ENCODE measurements at regions not wholly inside any gene's neighbourhood (a gene's known extent, or its start where the extent isn't known, plus 50 kb on each side); places are given as distances from the start of the nearest gene placed in this dataset.

- intact Hi-C loops (cut with DNase I), result no loop called here
- peaks cover 0 to 1% (median 0%) of the 10 kb centered on the region in 4 donors for H3K4me1 ChIP-seq
- TF ChIP-seq EP300 (IDR thresholded peaks at IDR 0.05) (no peak), POLR2AphosphoS5 (IDR thresholded peaks at IDR 0.05) (no peak), POLR2A (IDR thresholded peaks at IDR 0.05) (no peak)
- TF ChIP-seq, protein P1, sequence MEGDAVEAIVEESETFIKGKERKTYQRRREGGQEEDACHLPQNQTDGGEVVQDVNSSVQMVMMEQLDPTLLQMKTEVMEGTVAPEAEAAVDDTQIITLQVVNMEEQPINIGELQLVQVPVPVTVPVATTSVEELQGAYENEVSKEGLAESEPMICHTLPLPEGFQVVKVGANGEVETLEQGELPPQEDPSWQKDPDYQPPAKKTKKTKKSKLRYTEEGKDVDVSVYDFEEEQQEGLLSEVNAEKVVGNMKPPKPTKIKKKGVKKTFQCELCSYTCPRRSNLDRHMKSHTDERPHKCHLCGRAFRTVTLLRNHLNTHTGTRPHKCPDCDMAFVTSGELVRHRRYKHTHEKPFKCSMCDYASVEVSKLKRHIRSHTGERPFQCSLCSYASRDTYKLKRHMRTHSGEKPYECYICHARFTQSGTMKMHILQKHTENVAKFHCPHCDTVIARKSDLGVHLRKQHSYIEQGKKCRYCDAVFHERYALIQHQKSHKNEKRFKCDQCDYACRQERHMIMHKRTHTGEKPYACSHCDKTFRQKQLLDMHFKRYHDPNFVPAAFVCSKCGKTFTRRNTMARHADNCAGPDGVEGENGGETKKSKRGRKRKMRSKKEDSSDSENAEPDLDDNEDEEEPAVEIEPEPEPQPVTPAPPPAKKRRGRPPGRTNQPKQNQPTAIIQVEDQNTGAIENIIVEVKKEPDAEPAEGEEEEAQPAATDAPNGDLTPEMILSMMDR (IDR thresholded peaks at IDR 0.05), result no peak
- no peaks in the 10 kb centered on the region for H3K36me3 ChIP-seq
- no peak overlapping the region for H3K4me3 ChIP-seq
- H3K27me3 ChIP-seq, result no peaks in the 10 kb centered on the region
- no peaks in the 10 kb centered on the region for H3K9me3 ChIP-seq
- WGBS, 2 donors, result 58 to 72% methylated on average over 1 of the region's 1 CpG
- H3K27ac ChIP-seq, result no peak overlapping the region
- DNase-seq, result no peak
Measured at GRCh38 chr13:83503424-83503823, 378.9 kb downstream of the SLITRK1 start.

DNA sequence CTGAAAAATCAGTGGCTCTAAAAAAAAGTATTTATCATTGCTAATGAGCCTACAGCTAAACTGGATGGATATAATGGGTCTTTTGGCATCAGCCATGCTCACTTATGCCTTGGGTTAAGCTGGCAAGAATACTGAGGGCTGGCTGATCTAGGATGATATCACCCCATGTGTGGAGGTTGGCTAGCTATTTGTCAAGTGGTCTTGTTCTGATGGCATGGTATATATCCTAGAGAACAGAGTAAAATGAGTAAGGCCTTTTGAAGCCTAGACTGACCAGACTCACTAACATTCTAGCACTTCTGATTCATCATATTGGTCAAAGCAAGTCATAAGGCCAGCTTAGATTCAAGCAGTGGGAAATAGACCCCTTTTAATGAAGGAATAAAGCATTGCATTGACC lies 383.0 kb downstream of the SLITRK1 start:
- Histone ChIP-seq H3K4me1 (no peaks in the 10 kb centered on the region), H3K9me3 (no peaks in the 10 kb centered on the region), H3K27ac (no peak overlapping the region), H3K27me3 (no peaks in the 10 kb centered on the region), H3K4me3 (no peak overlapping the region), H3K36me3 (no peaks in the 10 kb centered on the region)
- no peak for TF ChIP-seq POLR2AphosphoS5 (IDR thresholded peaks at IDR 0.05)
- no peak for TF ChIP-seq EP300 (IDR thresholded peaks at IDR 0.05)
- TF ChIP-seq POLR2A (IDR thresholded peaks at IDR 0.05), result no peak
- TF ChIP-seq, protein P1 (IDR thresholded peaks at IDR 0.05), result no peak
- no peak for DNase-seq
- intact Hi-C loops (cut with DNase I), result no loop called here

DNA sequence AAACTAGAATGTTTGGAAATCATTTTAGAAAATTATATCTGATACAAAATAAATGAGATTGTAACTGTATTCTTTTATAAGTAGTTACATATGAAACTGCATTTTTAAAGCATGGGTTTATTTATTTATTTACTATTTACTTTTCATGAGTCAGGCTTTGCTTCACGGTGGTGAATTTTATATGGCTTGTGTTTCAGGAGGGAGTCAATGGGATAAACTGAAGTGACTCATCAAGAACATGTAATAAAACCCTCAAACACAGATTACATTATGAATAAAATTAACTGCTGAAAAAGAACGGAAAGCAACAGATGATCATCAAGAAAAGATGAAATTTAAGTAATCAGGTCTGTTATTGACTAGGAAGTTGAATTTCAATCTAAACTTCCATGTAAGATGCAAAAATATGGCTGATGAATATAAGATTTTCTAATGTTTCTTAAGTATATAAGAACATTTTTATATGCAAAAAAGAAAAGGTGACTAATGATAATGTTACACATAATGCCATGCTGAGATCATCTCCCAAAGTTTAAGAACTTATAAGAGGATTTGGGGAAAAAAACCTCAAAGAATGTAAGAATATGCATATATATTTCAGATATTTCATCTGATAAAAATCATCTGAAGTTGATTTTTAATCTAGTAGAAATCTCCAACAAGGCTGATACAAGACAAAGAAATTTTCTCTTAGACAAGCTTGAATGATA lies 383.6 kb downstream of the SLITRK1 start:
- no peak for TF ChIP-seq EP300 (IDR thresholded peaks at IDR 0.05)
- no peak for TF ChIP-seq POLR2A (IDR thresholded peaks at IDR 0.05)
- TF ChIP-seq POLR2AphosphoS5 (IDR thresholded peaks at IDR 0.05), result no peak
- TF ChIP-seq, protein P1 (IDR thresholded peaks at IDR 0.05), result no peak
- H3K4me3 ChIP-seq, result no peak overlapping the region
- H3K4me1 ChIP-seq, result no peaks in the 10 kb centered on the region
- intact Hi-C loops (cut with DNase I), result no loop called here
- no peaks in the 10 kb centered on the region for H3K9me3 ChIP-seq
- H3K27ac ChIP-seq, result no peak overlapping the region
- no peaks in the 10 kb centered on the region for H3K36me3 ChIP-seq
- no peak for DNase-seq
- 48 to 69% methylated on average over 2 of the region's 2 CpGs for WGBS, 2 donors
- H3K27me3 ChIP-seq, result no peaks in the 10 kb centered on the region

- Histone ChIP-seq H3K27ac (no peak overlapping the region), H3K27me3 (no peaks in the 10 kb centered on the region), H3K9me3 (no peaks in the 10 kb centered on the region), H3K36me3 (no peaks in the 10 kb centered on the region), H3K4me1 (no peaks in the 10 kb centered on the region), H3K4me3 (no peak overlapping the region)
- intact Hi-C loops (cut with DNase I), result no loop called here
- TF ChIP-seq POLR2A (IDR thresholded peaks at IDR 0.05), result no peak
- TF ChIP-seq POLR2AphosphoS5 (IDR thresholded peaks at IDR 0.05), result no peak
- no peak for TF ChIP-seq EP300 (IDR thresholded peaks at IDR 0.05)
- TF ChIP-seq, protein P1 (IDR thresholded peaks at IDR 0.05), result no peak
- DNase-seq, result no peak
Measured at GRCh38 chr13:83498045-83498444, 384.2 kb downstream of the SLITRK1 start.

DNA sequence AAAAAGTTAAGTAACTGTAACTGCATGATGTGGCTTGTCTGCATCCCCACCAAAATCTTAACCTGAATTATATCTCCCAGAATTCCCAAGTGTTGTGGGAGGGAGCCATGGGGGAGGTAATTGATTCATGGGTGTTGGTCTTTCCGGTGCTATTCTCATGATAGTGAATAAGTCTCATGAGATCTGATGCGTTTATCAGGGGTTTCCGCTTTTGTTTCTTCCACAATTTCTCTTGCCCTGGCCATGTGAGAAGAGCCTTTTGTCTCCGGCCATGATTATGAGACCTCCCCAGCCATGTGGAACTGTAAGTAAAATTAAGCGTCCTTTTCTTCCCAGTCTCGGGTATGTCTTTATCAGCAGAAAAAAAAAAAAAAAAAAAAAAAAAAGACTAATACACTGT lies 385.8 kb downstream of the SLITRK1 start:
- Histone ChIP-seq H3K27me3 (no peaks in the 10 kb centered on the region), H3K36me3 (no peaks in the 10 kb centered on the region), H3K9me3 (no peaks in the 10 kb centered on the region), H3K27ac (no peak overlapping the region), H3K4me3 (no peak overlapping the region), H3K4me1 (no peaks in the 10 kb centered on the region)
- TF ChIP-seq POLR2A (IDR thresholded peaks at IDR 0.05) (no peak), EP300 (IDR thresholded peaks at IDR 0.05) (no peak), POLR2AphosphoS5 (IDR thresholded peaks at IDR 0.05) (no peak)
- TF ChIP-seq, protein P1 (IDR thresholded peaks at IDR 0.05), result no peak
- intact Hi-C loops (cut with DNase I), result no loop called here
- DNase-seq, result no peak
- 94 to 95% methylated on average over 6 of the region's 6 CpGs for WGBS, 2 donors

All from sigmoid colon (tissue), 6 donors.